Vagina (tissue), 2 donors: ENCODE measurements at regions not wholly inside any gene's neighbourhood (a gene's known extent, or its start where the extent isn't known, plus 50 kb on each side); places are given as distances from the start of the nearest gene placed in this dataset.

ENCODE experiments used
- DNase-seq, 2 donors: peaks; one replicate each; pipeline ENCODE4 v3.0.0-alpha.2; 2017; ENCODE audit errors: extremely low spot score in 2 of 2
- H3K27ac ChIP-seq: fragments of 200-600 bp; sonication (generic); one replicate; pipeline ENCODE4 v1.5.1; 2019
- H3K27me3 ChIP-seq: fragments of 200-600 bp; sonication (generic); one replicate; pipeline ENCODE4 v1.5.1; 2019
- H3K36me3 ChIP-seq, 2 donors: fragments of 200-600 bp; sonication (generic); one replicate each; pipeline ENCODE4 v1.5.1; 2017 to 2019
- H3K4me1 ChIP-seq: fragments of 200-600 bp; sonication (generic); one replicate; pipeline ENCODE4 v1.5.1; 2019
- H3K4me3 ChIP-seq, 2 donors: fragments of 200-600 bp; sonication (generic); 1 replicate in 1 of 2; 2 replicates in 1 of 2; pipeline ENCODE4 v1.5.1; 2016 to 2019
- H3K9me3 ChIP-seq: fragments of 200-600 bp; sonication (generic); one replicate; pipeline ENCODE4 v1.5.1; 2019
- CTCF ChIP-seq, 3 experiments: fragments of 450-650 bp in 2 of 3; fragments of 200-600 bp in 1 of 3; sonication (generic) in 1 of 3; IDR thresholded peaks; one replicate each; pipeline ENCODE4 v1.5.1; 2017 to 2019; ENCODE audit warnings: antibody characterized with exemption in 3 of 3, mild to moderate bottlenecking in 2 of 3, moderate library complexity in 2 of 3
- POLR2A ChIP-seq, 2 donors: fragments of 450-650 bp; IDR thresholded peaks; one replicate each; pipeline ENCODE4 v1.6.1; 2017; ENCODE audit warnings: antibody characterized with exemption in 2 of 2, mild to moderate bottlenecking in 2 of 2, moderate library complexity in 2 of 2
- POLR2AphosphoS5 ChIP-seq, 2 donors: sonication (generic); formaldehyde crosslinking; IDR thresholded peaks; one replicate each; pipeline ENCODE4 v1.9.0; 2017; ENCODE audit warnings: antibody characterized with exemption in 2 of 2, mild to moderate bottlenecking in 2 of 2, low read depth in 1 of 2; ENCODE audit not compliant: insufficient read depth in 1 of 2
- intact Hi-C: fragments of 100-400 bp; cut with DNase I; formaldehyde crosslinking; loops from one replicate; pipeline ENCODE4 v1.15.1; 2023

- Histone ChIP-seq H3K9me3 (no peaks in the 10 kb centered on the region), H3K4me1 (no peaks in the 10 kb centered on the region), H3K27me3 (no peaks in the 10 kb centered on the region), H3K4me3 (no peak overlapping the region), H3K27ac (no peak overlapping the region), H3K36me3 (no peaks in the 10 kb centered on the region)
- intact Hi-C loops, result no loop called here
- TF ChIP-seq CTCF (IDR thresholded peaks at IDR 0.05) (no peak), POLR2AphosphoS5 (IDR thresholded peaks at IDR 0.05; ENCODE audit: insufficient read depth in 1 of 2, low read depth in 1 of 2) (no peak), POLR2A (IDR thresholded peaks at IDR 0.05) (no peak)
- DNase-seq, result no peak
These were observed 103.2 kb upstream of the OLFM3 start for GRCh38 chr1:102099916-102100315.

- Histone ChIP-seq H3K27me3 (no peaks in the 10 kb centered on the region), H3K9me3 (no peaks in the 10 kb centered on the region), H3K4me3 (no peak overlapping the region), H3K4me1 (no peaks in the 10 kb centered on the region), H3K36me3 (no peaks in the 10 kb centered on the region), H3K27ac (no peak overlapping the region)
- TF ChIP-seq CTCF (IDR thresholded peaks at IDR 0.05), result no peak
- no peak for TF ChIP-seq POLR2AphosphoS5 (IDR thresholded peaks at IDR 0.05; ENCODE audit: insufficient read depth in 1 of 2, low read depth in 1 of 2)
- intact Hi-C loops, result no loop called here
- no peak for DNase-seq
These were observed 101.8 kb upstream of the OLFM3 start for GRCh38 chr1:102098536-102098935.

- no peak for DNase-seq
These were observed 101.4 kb upstream of the OLFM3 start for GRCh38 chr1:102098081-102098480.

GRCh38 chr1:102097451-102097850, 100.7 kb upstream of the OLFM3 start:
- no peaks in the 10 kb centered on the region for H3K27me3 ChIP-seq
- TF ChIP-seq POLR2AphosphoS5 (IDR thresholded peaks at IDR 0.05; ENCODE audit: insufficient read depth in 1 of 2, low read depth in 1 of 2), result no peak
- TF ChIP-seq CTCF (IDR thresholded peaks at IDR 0.05), result no peak
- TF ChIP-seq POLR2A (IDR thresholded peaks at IDR 0.05), result no peak
- H3K4me3 ChIP-seq, result no peak overlapping the region
- DNase-seq, result no peak
- intact Hi-C loops, result no loop called here
- no peaks in the 10 kb centered on the region for H3K9me3 ChIP-seq
- H3K4me1 ChIP-seq, result no peaks in the 10 kb centered on the region
- no peaks in the 10 kb centered on the region for H3K36me3 ChIP-seq
- no peak overlapping the region for H3K27ac ChIP-seq

More at GRCh38 chr1:102098081-102098480, 101.4 kb upstream of the OLFM3 start:
- H3K4me1 ChIP-seq, result no peaks in the 10 kb centered on the region
- H3K27ac ChIP-seq, result no peak overlapping the region
- TF ChIP-seq CTCF (IDR thresholded peaks at IDR 0.05) (no peak), POLR2A (IDR thresholded peaks at IDR 0.05) (no peak), POLR2AphosphoS5 (IDR thresholded peaks at IDR 0.05; ENCODE audit: insufficient read depth in 1 of 2, low read depth in 1 of 2) (no peak)
- no peaks in the 10 kb centered on the region for H3K27me3 ChIP-seq
- no peaks in the 10 kb centered on the region for H3K36me3 ChIP-seq
- no peak overlapping the region for H3K4me3 ChIP-seq
- no peaks in the 10 kb centered on the region for H3K9me3 ChIP-seq
- intact Hi-C loops, result no loop called here

GRCh38 chr1:102096162-102096561, 99.4 kb upstream of the OLFM3 start:
- DNase-seq, result no peak
- no peak overlapping the region for H3K4me3 ChIP-seq
- H3K27me3 ChIP-seq, result no peaks in the 10 kb centered on the region
- intact Hi-C loops, result no loop called here
- no peaks in the 10 kb centered on the region for H3K36me3 ChIP-seq
- H3K27ac ChIP-seq, result no peak overlapping the region
- TF ChIP-seq POLR2A (IDR thresholded peaks at IDR 0.05) (no peak), CTCF (IDR thresholded peaks at IDR 0.05) (no peak), POLR2AphosphoS5 (IDR thresholded peaks at IDR 0.05; ENCODE audit: insufficient read depth in 1 of 2, low read depth in 1 of 2) (no peak)
- H3K9me3 ChIP-seq, result no peaks in the 10 kb centered on the region
- no peaks in the 10 kb centered on the region for H3K4me1 ChIP-seq
